Hepatocyte (in vitro differentiated cells): ENCODE measurements at regions not wholly inside any gene's neighbourhood (a gene's known extent, or its start where the extent isn't known, plus 50 kb on each side); places are given as distances from the start of the nearest gene placed in this dataset.
A peak's percentile ranks its signal among the peaks of the same experiment; 100 is the strongest.

ENCODE experiments used
- DNase-seq: peaks from one replicate; pipeline ENCODE4 v3.0.0-alpha.2; 2016; ENCODE audit warnings: low spot score
- H2AFZ ChIP-seq: fragments of 200-600 bp; sonication (generic); 2 replicates; pipeline ENCODE4 v1.6.0; 2016; ENCODE audit warnings: antibody characterized with exemption, mild to moderate bottlenecking
- H3K27ac ChIP-seq: fragments of 200-600 bp; sonication (generic); 2 replicates; pipeline ENCODE4 v1.5.1; 2016; ENCODE audit warnings: mild to moderate bottlenecking
- H3K27me3 ChIP-seq: fragments of 200-600 bp; sonication (generic); 2 replicates; pipeline ENCODE4 v1.6.1; 2016
- H3K36me3 ChIP-seq: fragments of 200-600 bp; sonication (generic); replicated peaks from 2 replicates; pipeline ENCODE4 v1.5.1; 2016; ENCODE audit warnings: low read depth; ENCODE audit not compliant: insufficient read depth
- H3K4me1 ChIP-seq: fragments of 200-600 bp; sonication (generic); 2 replicates; pipeline ENCODE4 v1.5.1; 2016; ENCODE audit warnings: mild to moderate bottlenecking, moderate library complexity; ENCODE audit not compliant: insufficient read depth
- H3K4me2 ChIP-seq: fragments of 200-600 bp; sonication (generic); 2 replicates; pipeline ENCODE4 v1.6.0; 2016
- H3K4me3 ChIP-seq: fragments of 200-600 bp; sonication (generic); 2 replicates; pipeline ENCODE4 v1.5.1; 2016; ENCODE audit warnings: mild to moderate bottlenecking
- H3K79me2 ChIP-seq: fragments of 200-600 bp; sonication (generic); 2 replicates; pipeline ENCODE4 v1.6.0; 2017; ENCODE audit warnings: mild to moderate bottlenecking
- H3K9me2 ChIP-seq: fragments of 200-600 bp; sonication (generic); replicated peaks from 2 replicates; pipeline ENCODE4 v1.6.0; 2017; ENCODE audit warnings: mild to moderate bottlenecking; ENCODE audit not compliant: insufficient read depth
- H3K9me3 ChIP-seq: fragments of 200-600 bp; sonication (generic); 2 replicates; pipeline ENCODE4 v1.5.1; 2016; ENCODE audit warnings: low read depth, mild to moderate bottlenecking
- H4K20me1 ChIP-seq: fragments of 200-600 bp; sonication (generic); 2 replicates; pipeline ENCODE4 v1.6.0; 2016; ENCODE audit warnings: mild to moderate bottlenecking; ENCODE audit not compliant: insufficient read depth, poor library complexity, severe bottlenecking
- CTCF ChIP-seq: fragments of 200-600 bp; sonication (generic); IDR thresholded peaks from 2 replicates; pipeline ENCODE4 v1.5.1; 2016; ENCODE audit warnings: antibody characterized with exemption, mild to moderate bottlenecking; ENCODE audit not compliant: poor library complexity
- EZH2 ChIP-seq: fragments of 200-600 bp; sonication (generic); IDR thresholded peaks from 2 replicates; pipeline ENCODE4 v1.6.1; 2016; ENCODE audit warnings: antibody characterized with exemption, mild to moderate bottlenecking, borderline replicate concordance
- EZH2phosphoT487 ChIP-seq: fragments of 200-600 bp; sonication (generic); IDR thresholded peaks from one replicate; pipeline ENCODE4 v1.6.1; 2018; ENCODE audit warnings: antibody characterized with exemption, mild to moderate bottlenecking, low read depth, moderate library complexity; ENCODE audit not compliant: unreplicated experiment, severe bottlenecking
- WGBS: methylation state at CpG from one replicate; pipeline ENCODE4 v1.1.6; 2016; ENCODE audit warnings: low lambda C conversion rate; ENCODE audit errors: missing lambda C conversion rate; 5-methylcytosine and 5-hydroxymethylcytosine counted together

- H2AFZ ChIP-seq: no peak overlapping the region
- no peaks in the 10 kb centered on the region for H3K79me2 ChIP-seq
- H3K4me2 ChIP-seq: no peak overlapping the region
- peak overlapping the region; percentile 46 for H3K27ac ChIP-seq
- no peak overlapping the region for H3K4me3 ChIP-seq
- TF ChIP-seq EZH2phosphoT487 (no peak), EZH2 (no peak), CTCF (no peak)
- no peaks in the 10 kb centered on the region for H3K9me3 ChIP-seq
- H3K36me3 ChIP-seq: no peaks in the 10 kb centered on the region
- H3K27me3 ChIP-seq: no peaks in the 10 kb centered on the region
- H4K20me1 ChIP-seq: no peaks in the 10 kb centered on the region
- no peaks in the 10 kb centered on the region for H3K9me2 ChIP-seq
- peaks cover 2% of the 10 kb centered on the region for H3K4me1 ChIP-seq
- DNase-seq: peak; percentile 44
These were observed 263.2 kb upstream of the ATP2B1 start for GRCh38 chr12:89971880-89972279.

GRCh38 chr12:89970722-89971121 is 262.1 kb upstream of the ATP2B1 start:
- H2AFZ ChIP-seq: no peak overlapping the region
- no peak overlapping the region for H3K4me3 ChIP-seq
- H3K79me2 ChIP-seq: no peaks in the 10 kb centered on the region
- no peak overlapping the region for H3K4me2 ChIP-seq
- H3K27ac ChIP-seq: no peak overlapping the region
- no peak for DNase-seq
- no peaks in the 10 kb centered on the region for H4K20me1 ChIP-seq
- no peaks in the 10 kb centered on the region for H3K36me3 ChIP-seq
- H3K27me3 ChIP-seq: no peaks in the 10 kb centered on the region
- no peaks in the 10 kb centered on the region for H3K9me2 ChIP-seq
- 56% methylated on average over 1 of the region's 1 CpG for WGBS
- no peaks in the 10 kb centered on the region for H3K9me3 ChIP-seq
- no peak for TF ChIP-seq EZH2
- no peak for TF ChIP-seq EZH2phosphoT487
- TF ChIP-seq CTCF: no peak
- no peaks in the 10 kb centered on the region for H3K4me1 ChIP-seq

GRCh38 chr12:89969093-89969492 is 260.5 kb upstream of the ATP2B1 start:
- Histone ChIP-seq H3K27ac (no peak overlapping the region), H3K36me3 (no peaks in the 10 kb centered on the region)

More at GRCh38 chr12:89969093-89969492, 260.5 kb upstream of the ATP2B1 start:
- 81% methylated on average over 4 of the region's 4 CpGs for WGBS
- Histone ChIP-seq H3K9me2 (no peaks in the 10 kb centered on the region), H4K20me1 (no peaks in the 10 kb centered on the region), H3K27me3 (no peaks in the 10 kb centered on the region), H3K4me1 (no peaks in the 10 kb centered on the region), H2AFZ (no peak overlapping the region), H3K79me2 (no peaks in the 10 kb centered on the region), H3K4me3 (no peak overlapping the region), H3K9me3 (no peaks in the 10 kb centered on the region), H3K4me2 (no peak overlapping the region)
- TF ChIP-seq EZH2 (no peak), CTCF (no peak), EZH2phosphoT487 (no peak)
- peak; percentile 10 for DNase-seq
